ENCODE measurements at regions not wholly inside any gene's neighbourhood (a gene's known extent, or its start where the extent isn't known, plus 50 kb on each side); places are given as distances from the start of the nearest gene placed in this dataset.
"Not testable (repeated sequence)": the region's sequence is repeated elsewhere in the genome, so short reads cannot be mapped to it uniquely, and the experiment has no call there.

GRCh38 chr20:43404878-43405277 lies 52.8 kb upstream of the SRSF6 start:
- peak; percentile 2 for DNase-seq (ENCODE audit: low spot score)
- CTCF ChIA-PET (ENCODE audit: unreplicated experiment) = no interaction called here
- H3K4me3 ChIP-seq (ENCODE audit: low read depth, low read length, poor library complexity, severe bottlenecking) = no peak overlapping the region
- no peaks in the 10 kb centered on the region for H3K9me3 ChIP-seq (ENCODE audit: low read length)
- no peaks in the 10 kb centered on the region for H3K79me2 ChIP-seq (ENCODE audit: insufficient read depth, low read depth, low read length)
- H3K36me3 ChIP-seq (ENCODE audit: insufficient read depth, low read length) = no peaks in the 10 kb centered on the region
- intact Hi-C loops (cut with micrococcal nuclease; ENCODE audit: unreplicated experiment) = loop anchor here (5.0 kb wide), 1 partner anchor 1668 kb away; no protein-coding TSS in a partner anchor
- no peak overlapping the region for H3K4me2 ChIP-seq (ENCODE audit: low read length)
- H3K9me2 ChIP-seq (ENCODE audit: insufficient read depth, low read length) = no peaks in the 10 kb centered on the region
- TF ChIP-seq, protein P1, sequence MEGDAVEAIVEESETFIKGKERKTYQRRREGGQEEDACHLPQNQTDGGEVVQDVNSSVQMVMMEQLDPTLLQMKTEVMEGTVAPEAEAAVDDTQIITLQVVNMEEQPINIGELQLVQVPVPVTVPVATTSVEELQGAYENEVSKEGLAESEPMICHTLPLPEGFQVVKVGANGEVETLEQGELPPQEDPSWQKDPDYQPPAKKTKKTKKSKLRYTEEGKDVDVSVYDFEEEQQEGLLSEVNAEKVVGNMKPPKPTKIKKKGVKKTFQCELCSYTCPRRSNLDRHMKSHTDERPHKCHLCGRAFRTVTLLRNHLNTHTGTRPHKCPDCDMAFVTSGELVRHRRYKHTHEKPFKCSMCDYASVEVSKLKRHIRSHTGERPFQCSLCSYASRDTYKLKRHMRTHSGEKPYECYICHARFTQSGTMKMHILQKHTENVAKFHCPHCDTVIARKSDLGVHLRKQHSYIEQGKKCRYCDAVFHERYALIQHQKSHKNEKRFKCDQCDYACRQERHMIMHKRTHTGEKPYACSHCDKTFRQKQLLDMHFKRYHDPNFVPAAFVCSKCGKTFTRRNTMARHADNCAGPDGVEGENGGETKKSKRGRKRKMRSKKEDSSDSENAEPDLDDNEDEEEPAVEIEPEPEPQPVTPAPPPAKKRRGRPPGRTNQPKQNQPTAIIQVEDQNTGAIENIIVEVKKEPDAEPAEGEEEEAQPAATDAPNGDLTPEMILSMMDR (conservative IDR thresholded peaks at IDR 0.05; ENCODE audit: low read length) = peak; percentile 72
- TF ChIP-seq EZH2phosphoT487 (IDR thresholded peaks at IDR 0.05; ENCODE audit: borderline replicate concordance, low read depth, low read length) = no peak
- POLR2A ChIA-PET = no interaction called here
- H2AFZ ChIP-seq (ENCODE audit: low read length) = no peak overlapping the region
- H3K4me1 ChIP-seq (ENCODE audit: insufficient read depth, low read length, poor library complexity, severe bottlenecking) = no peaks in the 10 kb centered on the region
- H3K27ac ChIP-seq (ENCODE audit: low read depth, low read length, poor library complexity, severe bottlenecking) = no peak overlapping the region
- no peaks in the 10 kb centered on the region for H4K20me1 ChIP-seq (ENCODE audit: insufficient read depth, low read length)
- BruUV-seq (replicated peaks) = no TSS peak

- BruUV-seq (replicated peaks); H2AFZ ChIP-seq (ENCODE audit: low read length); H3K4me2 ChIP-seq (ENCODE audit: low read length); DNase-seq (ENCODE audit: low spot score); H3K36me3 ChIP-seq (ENCODE audit: insufficient read depth, low read length); H3K27ac ChIP-seq (ENCODE audit: low read depth, low read length, poor library complexity, severe bottlenecking); intact Hi-C loops (cut with micrococcal nuclease; ENCODE audit: unreplicated experiment); POLR2A ChIA-PET; H3K9me2 ChIP-seq (ENCODE audit: insufficient read depth, low read length); H3K4me3 ChIP-seq (ENCODE audit: low read depth, low read length, poor library complexity, severe bottlenecking); CTCF ChIA-PET (ENCODE audit: unreplicated experiment); H3K79me2 ChIP-seq (ENCODE audit: insufficient read depth, low read depth, low read length); H3K9me3 ChIP-seq (ENCODE audit: low read length); H4K20me1 ChIP-seq (ENCODE audit: insufficient read depth, low read length); H3K4me1 ChIP-seq (ENCODE audit: insufficient read depth, low read length, poor library complexity, severe bottlenecking): not testable (repeated sequence)
Measured at GRCh38 chr20:43400882-43401281, 56.8 kb upstream of the SRSF6 start.

DNA sequence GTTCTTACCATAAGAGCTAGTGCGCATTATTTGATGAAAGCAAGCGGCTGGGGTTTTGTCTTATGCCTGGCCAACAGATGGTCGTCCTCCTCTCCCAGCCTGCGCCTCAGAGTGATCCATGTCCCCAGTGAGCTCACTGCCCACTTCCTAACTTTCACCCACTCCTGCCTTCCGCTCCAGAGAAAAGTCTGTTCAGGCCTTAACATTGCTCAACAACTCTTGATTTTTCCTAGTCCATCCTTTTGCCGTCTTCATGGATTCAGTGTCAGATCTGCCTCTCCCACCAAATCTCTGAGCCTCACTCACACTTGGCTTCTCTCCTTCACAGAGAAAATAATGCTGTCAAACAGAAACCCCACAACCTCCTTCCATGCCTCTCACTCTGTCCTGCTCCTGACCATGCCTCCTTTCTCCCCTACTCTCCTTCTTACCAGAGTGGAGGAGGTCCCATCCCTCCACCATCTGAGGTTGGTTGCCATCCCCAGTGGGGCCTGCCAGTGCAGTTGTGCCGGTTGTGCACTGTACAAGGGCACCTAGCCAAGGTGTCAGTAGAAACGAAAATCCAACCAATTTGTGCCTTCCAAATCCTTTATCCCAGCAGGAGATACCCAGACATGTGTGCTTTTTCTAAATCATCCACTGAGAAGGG lies 58.9 kb upstream of the SRSF6 start:
- no peak for DNase-seq (ENCODE audit: low spot score)
- BruUV-seq (replicated peaks) = no TSS peak
- H3K4me1 ChIP-seq (ENCODE audit: insufficient read depth, low read length, poor library complexity, severe bottlenecking) = no peaks in the 10 kb centered on the region
- no peaks in the 10 kb centered on the region for H3K9me3 ChIP-seq (ENCODE audit: low read length)
- TF ChIP-seq, protein P1 (conservative IDR thresholded peaks at IDR 0.05; ENCODE audit: low read length) = no peak
- TF ChIP-seq EZH2phosphoT487 (IDR thresholded peaks at IDR 0.05; ENCODE audit: borderline replicate concordance, low read depth, low read length) = no peak
- no peaks in the 10 kb centered on the region for H4K20me1 ChIP-seq (ENCODE audit: insufficient read depth, low read length)
- no peaks in the 10 kb centered on the region for H3K36me3 ChIP-seq (ENCODE audit: insufficient read depth, low read length)
- intact Hi-C loops (cut with micrococcal nuclease; ENCODE audit: unreplicated experiment) = no loop called here
- H3K79me2 ChIP-seq (ENCODE audit: insufficient read depth, low read depth, low read length) = no peaks in the 10 kb centered on the region
- no peaks in the 10 kb centered on the region for H3K9me2 ChIP-seq (ENCODE audit: insufficient read depth, low read length)
- no peak overlapping the region for H3K4me3 ChIP-seq (ENCODE audit: low read depth, low read length, poor library complexity, severe bottlenecking)
- no peak overlapping the region for H3K4me2 ChIP-seq (ENCODE audit: low read length)
- CTCF ChIA-PET (ENCODE audit: unreplicated experiment) = no interaction called here
- H3K27ac ChIP-seq (ENCODE audit: low read depth, low read length, poor library complexity, severe bottlenecking) = no peak overlapping the region
- POLR2A ChIA-PET = interaction anchor here (0.6 kb wide), 1 partner anchor 200 kb away, joined by 3 read pairs; no protein-coding TSS in a partner anchor
- H2AFZ ChIP-seq (ENCODE audit: low read length) = no peak overlapping the region
